AG04449 (cell line): ENCODE measurements at regions not wholly inside any gene's neighbourhood (a gene's known extent, or its start where the extent isn't known, plus 50 kb on each side); places are given as distances from the start of the nearest gene placed in this dataset.

Experiments used
- CTCF ChIA-PET: fragments of 350-600 bp; formaldehyde crosslinking; extraction: SDS; loops from one replicate; lab custom pipeline; 2021; ENCODE audit warnings: antibody characterized with exemption; lab: Yijun Ruan, JAX
- POLR2A ChIA-PET: fragments of 400-600, 350-600 bp; formaldehyde crosslinking; extraction: SDS; loops from one replicate; lab custom pipeline; 2020; ENCODE audit warnings: antibody characterized with exemption, inconsistent platforms; lab: Yijun Ruan, JAX
- DNase-seq: peaks from one replicate; pipeline ENCODE4 v3.0.0-alpha.2; 2010; ENCODE audit warnings: low read depth, low spot score
- H3K4me3 ChIP-seq: 2 replicates; pipeline ENCODE4 v1.5.1; 2011; ENCODE audit warnings: low read depth, mild to moderate bottlenecking, control low read depth, low read length
- CTCF ChIP-seq: IDR thresholded peaks from one replicate; pipeline ENCODE4 v1.5.1; 2011; ENCODE audit warnings: mild to moderate bottlenecking, moderate library complexity, low read length, control low read depth, inconsistent platforms; ENCODE audit not compliant: insufficient read depth; ENCODE audit errors: missing control alignments

- ChIA-PET POLR2A (no interaction called here), CTCF (no interaction called here)
- no peak for TF ChIP-seq CTCF
- no peak for DNase-seq
- H3K4me3 ChIP-seq = no peak overlapping the region
These were observed 111.2 kb downstream of the FASLG start for GRCh38 chr1:172770071-172770470.

GRCh38 chr1:172774561-172774960 is 115.7 kb downstream of the FASLG start:
- POLR2A ChIA-PET = no interaction called here
- no peak overlapping the region for H3K4me3 ChIP-seq
- CTCF ChIA-PET = interaction anchor here (2.8 kb wide), 1 partner anchor 30 kb away, joined by 11 read pairs; no protein-coding TSS in a partner anchor
- DNase-seq = no peak
- TF ChIP-seq CTCF = no peak

GRCh38 chr1:172775606-172776005 is 116.7 kb downstream of the FASLG start:
- CTCF ChIA-PET = interaction anchor here (0.9 to 1.1 kb wide), 3 partner anchors 10 to 19 kb away, joined by 3 read pairs; no protein-coding TSS in a partner anchor
- no peak overlapping the region for H3K4me3 ChIP-seq
- POLR2A ChIA-PET = no interaction called here

GRCh38 chr1:172776071-172776470 is 117.2 kb downstream of the FASLG start:
- ChIA-PET POLR2A (no interaction called here), CTCF (interaction anchor here (0.9 to 1.1 kb wide), 3 partner anchors 9 to 18 kb away, joined by 3 read pairs; no protein-coding TSS in a partner anchor)
- TF ChIP-seq CTCF = no peak
- DNase-seq = no peak
- H3K4me3 ChIP-seq = no peak overlapping the region

More at GRCh38 chr1:172775606-172776005, 116.7 kb downstream of the FASLG start:
- no peak for DNase-seq
- no peak for TF ChIP-seq CTCF

- no peak for DNase-seq
- POLR2A ChIA-PET = no interaction called here
- H3K4me3 ChIP-seq = no peak overlapping the region
- TF ChIP-seq CTCF = no peak
- CTCF ChIA-PET = interaction anchor here (1.7 to 2.4 kb wide), 2 partner anchors 18 to 425 kb away, joined by 3 to 11 read pairs; no protein-coding TSS in a partner anchor
These were observed 118.9 kb downstream of the FASLG start for GRCh38 chr1:172777767-172778166.

- POLR2A ChIA-PET = no interaction called here
These were observed 119.9 kb downstream of the FASLG start for GRCh38 chr1:172778456-172779455.

More at GRCh38 chr1:172778456-172779455, 119.9 kb downstream of the FASLG start:
- CTCF ChIA-PET = interaction anchor here (0.7 to 2.4 kb wide), 5 partner anchors 10 to 424 kb away, joined by 3 to 11 read pairs (median 4); no protein-coding TSS in a partner anchor
- no peak overlapping the region for H3K4me3 ChIP-seq
- TF ChIP-seq CTCF = no peak
- no peak for DNase-seq
